ENCODE measurements at regions not wholly inside any gene's neighbourhood (a gene's known extent, or its start where the extent isn't known, plus 50 kb on each side); places are given as distances from the start of the nearest gene placed in this dataset.

DNA sequence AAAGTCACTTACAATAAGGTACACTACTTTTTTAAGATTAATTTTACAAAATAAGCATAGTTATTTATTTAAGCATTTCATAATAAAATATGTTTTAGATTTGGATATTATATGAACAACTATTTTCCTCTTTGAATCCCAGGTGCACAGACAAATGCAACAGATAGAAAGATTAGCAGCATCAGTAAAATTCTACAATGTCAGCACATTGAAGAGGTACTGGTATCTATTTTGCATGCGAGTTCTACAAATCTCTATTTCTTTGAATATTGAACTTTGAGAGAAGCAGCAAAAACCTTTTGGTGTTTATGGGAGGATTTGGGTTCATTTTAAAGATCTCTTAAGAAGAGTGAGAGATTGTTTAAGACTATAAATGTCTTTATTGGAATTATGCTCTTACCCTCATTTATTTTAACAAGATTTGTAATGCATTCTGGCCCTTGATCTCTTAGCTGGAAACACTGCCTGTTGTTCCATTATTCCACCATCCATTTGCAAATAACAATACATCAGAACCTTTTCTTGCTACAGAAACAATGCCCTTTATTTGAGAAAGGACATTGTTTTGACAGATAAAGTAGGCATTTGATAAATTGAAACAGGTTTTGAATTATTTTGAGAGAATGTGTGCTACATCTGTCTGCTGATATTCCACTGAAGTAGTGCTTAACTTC, 558.8 kb upstream of the KLHL1 start:
- TF ChIP-seq ZFX (IDR thresholded peaks at IDR 0.05; ENCODE audit: borderline replicate concordance), result no peak
- TF ChIP-seq, protein P1, sequence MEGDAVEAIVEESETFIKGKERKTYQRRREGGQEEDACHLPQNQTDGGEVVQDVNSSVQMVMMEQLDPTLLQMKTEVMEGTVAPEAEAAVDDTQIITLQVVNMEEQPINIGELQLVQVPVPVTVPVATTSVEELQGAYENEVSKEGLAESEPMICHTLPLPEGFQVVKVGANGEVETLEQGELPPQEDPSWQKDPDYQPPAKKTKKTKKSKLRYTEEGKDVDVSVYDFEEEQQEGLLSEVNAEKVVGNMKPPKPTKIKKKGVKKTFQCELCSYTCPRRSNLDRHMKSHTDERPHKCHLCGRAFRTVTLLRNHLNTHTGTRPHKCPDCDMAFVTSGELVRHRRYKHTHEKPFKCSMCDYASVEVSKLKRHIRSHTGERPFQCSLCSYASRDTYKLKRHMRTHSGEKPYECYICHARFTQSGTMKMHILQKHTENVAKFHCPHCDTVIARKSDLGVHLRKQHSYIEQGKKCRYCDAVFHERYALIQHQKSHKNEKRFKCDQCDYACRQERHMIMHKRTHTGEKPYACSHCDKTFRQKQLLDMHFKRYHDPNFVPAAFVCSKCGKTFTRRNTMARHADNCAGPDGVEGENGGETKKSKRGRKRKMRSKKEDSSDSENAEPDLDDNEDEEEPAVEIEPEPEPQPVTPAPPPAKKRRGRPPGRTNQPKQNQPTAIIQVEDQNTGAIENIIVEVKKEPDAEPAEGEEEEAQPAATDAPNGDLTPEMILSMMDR (IDR thresholded peaks at IDR 0.05), result no peak
- no peak overlapping the region for H3K27ac ChIP-seq

DNA sequence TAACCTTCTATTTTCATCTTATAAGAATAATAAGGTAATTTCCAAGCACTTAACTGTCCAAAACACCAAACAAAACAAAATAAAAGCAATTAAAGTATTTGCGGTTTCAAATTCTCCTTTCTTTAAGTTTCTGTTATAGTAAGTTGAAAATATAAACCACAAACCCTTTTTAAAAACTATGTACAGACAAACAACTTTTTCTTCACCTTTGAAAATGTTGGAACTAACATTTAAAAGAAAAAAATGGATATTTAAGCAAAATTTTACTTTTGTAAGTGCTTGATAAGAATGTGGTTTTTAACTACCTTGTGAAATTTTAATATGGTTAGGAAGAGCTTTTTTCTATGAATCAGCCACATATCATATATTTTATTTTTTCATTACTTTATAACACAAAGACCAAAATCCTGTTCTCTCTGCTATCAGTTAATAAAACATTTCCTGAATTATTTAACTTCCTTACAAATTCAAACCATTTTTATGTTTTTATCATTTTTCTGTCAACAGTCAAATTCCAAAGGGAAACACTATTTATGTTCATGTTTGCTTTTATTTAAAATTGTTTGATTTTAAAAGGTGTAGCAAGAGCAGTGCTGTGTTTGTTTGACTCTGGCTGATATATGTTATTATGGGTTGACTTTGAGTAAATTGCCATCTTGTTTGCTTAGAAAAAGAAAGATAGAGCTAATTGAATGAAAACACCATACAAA, 554.1 kb upstream of the KLHL1 start:
- TF ChIP-seq, protein P1 (IDR thresholded peaks at IDR 0.05), result no peak
- H3K27ac ChIP-seq, result no peak overlapping the region

DNA sequence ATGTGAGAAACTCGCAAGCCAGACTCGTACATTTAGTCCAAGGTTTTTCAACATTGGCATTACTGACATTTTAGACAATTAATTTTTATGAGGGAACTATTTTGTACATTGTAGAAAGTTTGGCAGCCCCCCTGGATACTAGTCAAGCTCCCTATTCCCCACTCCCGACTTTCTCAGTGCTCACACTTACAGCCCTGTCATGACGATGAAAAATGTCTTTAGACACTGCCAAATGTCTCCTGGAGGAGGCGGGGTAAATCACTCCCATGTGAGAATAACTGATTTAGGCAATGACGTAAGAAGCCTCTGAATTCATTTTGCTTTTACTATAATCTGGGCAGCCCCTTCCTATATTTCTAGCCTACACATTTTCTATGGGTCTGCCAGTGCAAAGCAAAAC, 535.8 kb upstream of the KLHL1 start:
- no peak overlapping the region for H3K27ac ChIP-seq
- TF ChIP-seq, protein P1 (IDR thresholded peaks at IDR 0.05), result no peak
- TF ChIP-seq ZFX (IDR thresholded peaks at IDR 0.05; ENCODE audit: borderline replicate concordance), result no peak

DNA sequence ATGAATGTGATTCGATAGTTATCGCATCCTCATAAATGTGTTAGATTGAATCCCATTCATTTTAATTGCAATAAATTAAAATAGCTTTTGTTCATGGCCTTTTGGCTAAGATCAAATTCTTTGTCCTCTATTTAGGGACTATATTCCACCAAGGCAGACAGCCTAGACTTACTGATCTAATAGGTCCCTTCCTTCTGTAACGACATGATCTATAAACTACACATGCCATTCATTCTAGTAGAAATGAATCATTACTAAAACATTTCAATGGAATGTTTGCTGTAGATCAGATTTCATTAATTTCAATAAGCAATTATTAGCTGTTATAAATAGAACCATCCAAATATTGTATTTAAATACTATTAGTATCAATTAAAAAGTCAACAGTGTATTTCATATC, 526.6 kb upstream of the KLHL1 start:
- no peak for TF ChIP-seq ZFX (IDR thresholded peaks at IDR 0.05; ENCODE audit: borderline replicate concordance)
- TF ChIP-seq, protein P1 (IDR thresholded peaks at IDR 0.05), result no peak
- no peak overlapping the region for H3K27ac ChIP-seq

DNA sequence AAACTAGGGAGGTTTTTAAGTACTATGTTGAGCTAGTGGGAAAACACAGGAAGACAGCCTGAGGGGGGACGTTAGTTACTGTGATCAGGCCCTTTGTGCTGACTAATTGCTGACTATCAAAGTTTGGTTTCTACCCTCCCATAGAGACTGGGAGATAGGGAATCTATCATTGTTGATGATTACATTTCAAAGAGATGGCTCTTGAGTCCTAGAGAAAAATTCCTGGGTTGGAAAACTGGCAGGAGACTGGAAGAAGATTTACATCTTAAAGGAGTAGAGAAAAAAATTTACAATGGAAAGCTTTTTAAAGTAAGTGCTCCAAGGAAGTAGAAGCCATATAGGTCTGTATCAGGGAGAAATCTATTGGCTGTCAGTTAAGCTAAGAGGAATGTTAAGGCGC, 522.0 kb upstream of the KLHL1 start:
- TF ChIP-seq ZFX (IDR thresholded peaks at IDR 0.05; ENCODE audit: borderline replicate concordance), result no peak
- H3K27ac ChIP-seq, result no peak overlapping the region

DNA sequence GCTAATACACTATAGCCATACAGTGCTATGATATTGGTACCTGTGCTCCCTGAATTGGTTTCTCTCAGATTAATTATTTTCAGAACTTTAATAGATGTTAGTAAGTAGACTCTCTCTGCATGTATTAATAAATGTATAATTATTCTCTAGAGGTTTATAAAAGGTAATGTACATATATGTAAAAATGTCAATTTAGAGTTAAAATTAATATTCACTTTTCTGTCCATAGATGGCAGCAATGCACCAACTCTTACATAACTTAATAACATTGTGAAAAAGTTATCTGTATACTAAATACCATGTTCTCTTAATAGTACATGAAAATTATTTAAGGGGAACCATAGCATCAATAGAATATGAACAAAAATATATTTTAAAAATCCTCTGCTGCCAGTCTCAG, 515.0 kb upstream of the KLHL1 start:
- no peak for TF ChIP-seq ZFX (IDR thresholded peaks at IDR 0.05; ENCODE audit: borderline replicate concordance)
- TF ChIP-seq, protein P1 (IDR thresholded peaks at IDR 0.05), result peak; percentile 82
- no peak overlapping the region for H3K27ac ChIP-seq

DNA sequence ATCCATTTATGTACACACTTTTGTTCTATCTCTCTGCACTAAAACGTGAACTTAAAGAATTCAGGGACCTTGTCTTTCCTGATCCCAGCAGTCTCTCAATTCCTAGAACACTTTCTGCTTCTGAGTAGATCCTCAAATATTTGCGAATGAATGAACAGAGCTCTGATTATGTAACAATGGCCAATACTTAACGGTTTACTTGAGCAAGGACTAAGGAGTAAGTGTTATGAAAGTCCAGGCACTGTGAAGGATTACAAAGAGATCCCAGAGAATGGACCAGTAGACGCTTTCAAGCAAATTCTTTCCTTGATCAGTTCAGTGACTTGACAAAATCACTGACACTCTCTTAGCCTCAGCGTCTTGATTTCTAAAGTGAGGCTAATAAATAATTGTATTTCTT, 514.5 kb upstream of the KLHL1 start:
- H3K27ac ChIP-seq, result no peak overlapping the region
- TF ChIP-seq, protein P1 (IDR thresholded peaks at IDR 0.05), result no peak
- no peak for TF ChIP-seq ZFX (IDR thresholded peaks at IDR 0.05; ENCODE audit: borderline replicate concordance)
